Occipital lobe (tissue), 1 donor: ENCODE measurements at regions not wholly inside any gene's neighbourhood (a gene's known extent, or its start where the extent isn't known, plus 50 kb on each side); places are given as distances from the start of the nearest gene placed in this dataset.

Experiments used
- DNase-seq: peaks from one replicate; lab custom pipeline; 2025; lab: John Stamatoyannopoulos, UW

DNA sequence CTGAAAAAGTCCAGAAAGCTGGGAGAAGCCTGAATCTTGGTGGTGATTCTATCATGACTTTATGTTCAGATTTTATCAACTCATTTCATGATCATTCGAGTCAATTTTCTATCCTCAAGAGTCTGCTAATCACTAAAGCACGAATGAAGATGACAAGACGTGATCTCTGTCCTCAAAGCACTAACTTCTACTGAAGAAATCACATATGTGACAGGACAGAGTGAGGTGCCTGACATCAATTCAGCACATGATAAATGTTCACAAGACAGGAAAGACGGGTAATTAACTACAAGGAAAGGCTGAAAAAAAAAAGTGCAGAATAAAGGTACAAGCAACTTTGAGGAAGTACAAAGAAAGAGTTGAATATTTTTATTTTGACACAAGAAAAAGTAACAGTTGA is 487.1 kb downstream of the EFNB2 start:
- DNase-seq: no peak

DNA sequence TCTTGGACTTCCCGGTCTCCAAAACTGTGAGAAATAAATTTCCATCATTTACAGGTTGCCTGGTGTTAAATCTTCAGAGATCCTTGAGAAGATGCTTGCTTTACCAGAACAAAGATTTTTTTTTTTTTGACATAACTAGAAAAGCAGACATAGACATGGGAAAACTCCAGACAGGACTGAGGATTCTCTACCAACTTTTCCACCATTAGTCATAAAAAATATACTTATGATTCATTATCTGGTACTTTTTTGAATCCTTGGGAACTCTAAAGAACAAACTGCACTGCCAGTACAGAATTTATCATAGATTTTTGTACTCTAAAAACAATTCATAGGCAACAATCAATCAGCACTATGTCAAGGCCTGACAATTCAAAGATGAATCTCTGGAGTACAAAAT is 487.6 kb downstream of the EFNB2 start:
- no peak for DNase-seq

DNA sequence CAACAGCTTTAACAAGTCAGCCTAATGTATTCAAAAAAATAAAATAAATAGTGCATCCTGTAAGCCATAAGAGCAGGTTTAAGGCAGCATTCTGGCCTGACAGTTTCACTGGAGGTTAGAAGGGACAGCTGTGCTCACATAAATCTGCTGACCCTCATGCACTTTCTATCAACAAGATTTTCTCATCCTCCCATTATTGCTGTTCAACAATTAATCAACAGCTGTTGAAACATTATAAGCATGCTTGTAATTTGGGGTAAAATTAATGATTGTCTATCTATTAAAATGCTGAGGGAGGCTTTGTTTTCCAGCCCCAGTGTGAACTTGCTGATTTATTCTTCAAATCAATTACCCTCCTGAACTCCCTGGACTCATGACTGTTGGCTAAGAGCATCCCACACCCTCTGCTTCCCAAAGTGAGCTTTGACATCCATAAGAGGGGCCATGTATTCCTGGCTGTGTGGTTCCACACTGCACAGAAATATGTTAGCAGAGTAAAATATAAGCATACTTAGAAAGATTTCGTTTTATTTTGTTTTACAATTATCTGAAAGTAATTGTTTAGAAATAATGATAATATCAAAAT is 492.4 kb downstream of the EFNB2 start:
- DNase-seq: no peak

DNA sequence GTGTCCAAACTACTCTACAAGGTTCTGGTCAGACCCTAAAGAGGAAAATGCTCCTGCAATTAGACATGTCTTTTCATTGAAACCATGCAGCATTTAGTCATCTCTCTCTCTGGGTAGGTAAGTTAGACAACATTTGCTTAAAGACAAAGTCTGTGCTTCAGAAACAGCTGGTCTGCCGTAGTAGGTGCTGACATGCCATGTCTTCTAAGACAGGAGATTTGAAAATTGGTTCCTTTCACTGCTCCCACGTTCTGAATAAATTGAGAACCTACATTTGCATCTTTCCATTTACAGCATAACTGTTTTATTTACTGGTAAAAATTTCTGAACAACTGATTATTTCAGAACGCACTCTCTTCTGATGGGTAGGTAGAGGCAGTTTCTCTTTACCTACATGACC is 494.0 kb downstream of the EFNB2 start:
- DNase-seq: no peak

DNA sequence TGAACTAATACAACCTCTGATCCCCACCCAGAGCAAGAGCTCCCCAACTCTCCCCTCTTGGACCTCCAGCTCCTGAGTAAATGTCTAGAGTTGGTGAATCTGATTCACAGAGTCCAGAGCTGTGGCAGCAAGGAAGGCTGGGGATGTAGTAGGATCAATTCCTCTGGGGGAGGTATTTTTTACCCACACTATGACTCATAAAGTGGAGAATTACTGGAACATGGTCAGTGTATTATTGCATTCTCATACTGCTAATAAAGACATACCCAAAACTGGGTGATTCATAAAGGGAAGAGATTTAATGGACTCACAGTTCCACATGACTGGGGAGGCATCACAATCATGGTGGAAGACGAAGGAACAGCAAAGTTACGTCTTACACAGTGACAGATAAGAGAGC is 496.7 kb downstream of the EFNB2 start:
- no peak for DNase-seq

DNA sequence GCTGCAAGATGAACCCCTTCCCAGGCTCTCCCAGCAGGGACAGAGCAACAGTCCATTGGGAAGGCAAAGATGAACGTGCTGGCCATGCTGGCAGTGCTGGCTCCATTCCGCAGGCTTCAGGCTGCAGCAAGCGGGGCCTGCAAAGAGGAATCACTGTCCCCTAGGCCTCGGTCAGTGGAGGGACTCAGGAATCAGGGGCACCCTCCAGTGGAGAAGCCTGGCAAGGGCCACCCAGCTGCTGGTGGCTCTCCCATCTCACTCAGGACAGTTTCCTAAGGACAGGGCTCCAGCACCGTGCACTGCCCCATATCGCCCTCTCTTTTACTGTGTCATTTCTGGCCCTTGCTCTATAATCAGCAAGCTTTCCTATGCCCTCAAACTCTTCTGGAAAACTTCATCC is 498.6 kb downstream of the EFNB2 start:
- DNase-seq: no peak

DNA sequence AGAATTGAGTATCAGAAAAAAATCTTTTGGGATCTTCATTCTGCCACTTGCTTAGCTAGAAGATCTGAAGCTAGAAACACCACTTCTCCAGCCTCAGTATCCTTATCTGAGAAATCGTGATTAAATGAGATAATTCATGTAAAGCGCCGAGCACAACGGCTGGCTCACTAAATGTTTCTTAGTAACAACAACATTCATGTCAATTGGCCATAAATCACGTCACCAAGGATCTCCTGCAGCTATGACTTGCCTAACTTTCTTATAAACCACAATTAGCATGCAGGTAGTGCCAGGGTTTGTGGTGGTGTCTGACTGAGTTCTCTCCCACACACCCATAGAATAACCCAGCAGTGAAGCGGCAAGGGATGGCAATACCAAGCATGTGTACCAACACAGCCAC is 501.3 kb downstream of the EFNB2 start:
- no peak for DNase-seq

DNA sequence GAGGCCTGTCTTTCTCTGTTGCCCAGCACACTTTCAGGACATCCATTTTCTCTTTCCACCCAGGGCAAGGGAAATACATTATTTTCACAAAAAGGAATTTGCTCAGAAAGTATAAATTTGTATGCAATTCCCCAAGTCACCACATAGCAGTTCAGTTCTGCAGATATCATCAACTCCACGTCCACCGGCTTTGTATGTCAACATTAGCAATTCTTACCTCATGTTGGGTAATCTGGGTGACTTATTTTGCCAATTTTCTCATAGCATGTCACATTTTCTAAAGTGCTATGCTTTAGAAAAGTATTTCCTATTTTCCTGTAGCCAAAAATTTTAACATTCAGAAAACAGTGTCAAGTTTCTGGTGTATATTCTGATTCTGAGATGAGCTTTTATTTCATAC is 501.8 kb downstream of the EFNB2 start:
- no peak for DNase-seq

DNA sequence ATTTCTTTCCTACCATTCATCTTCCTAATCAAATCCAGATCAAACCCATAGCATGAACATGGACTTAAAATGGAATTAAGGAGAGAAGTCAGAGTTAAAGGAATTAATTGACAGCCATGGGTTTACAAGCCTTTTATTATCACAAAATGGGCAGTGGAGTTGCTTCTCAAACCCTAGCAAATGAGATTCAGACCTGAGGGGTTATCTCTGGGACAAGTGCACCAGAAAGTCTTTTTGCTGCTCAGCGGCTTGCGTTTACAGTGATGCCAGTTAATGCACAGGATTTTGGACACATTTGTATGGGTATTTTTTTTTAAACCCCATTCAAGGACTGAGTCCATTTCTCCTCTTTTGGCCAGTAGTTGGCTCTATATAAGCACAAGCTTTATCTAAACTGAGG is 503.0 kb downstream of the EFNB2 start:
- no peak for DNase-seq

DNA sequence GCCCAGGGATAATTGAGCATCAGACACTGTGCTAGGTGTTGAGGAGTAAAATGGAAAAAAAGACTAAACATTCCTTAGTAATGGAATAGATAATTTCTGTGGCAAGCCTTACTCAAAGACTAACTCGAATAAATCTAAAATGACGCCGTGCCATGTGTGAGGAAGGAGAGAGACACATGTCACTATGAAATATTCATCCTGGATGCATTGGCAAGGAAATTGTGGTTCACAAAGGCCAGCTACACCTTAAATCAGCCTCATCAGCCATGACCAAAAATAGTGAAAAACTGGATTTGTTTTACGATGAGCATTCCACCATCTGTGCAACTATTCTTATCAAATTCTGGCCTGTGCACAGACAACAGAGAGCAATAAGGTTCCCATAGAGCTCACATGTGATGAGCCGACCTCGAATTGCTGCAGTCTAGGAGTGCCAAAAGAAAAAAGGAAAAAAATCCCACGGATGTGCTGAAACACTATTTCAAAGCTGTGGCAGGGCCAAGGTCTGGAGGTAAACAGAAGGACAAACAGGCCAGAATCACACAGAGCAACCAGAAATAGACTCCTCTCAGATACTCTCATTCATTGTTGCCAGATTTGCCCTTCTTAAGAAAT is 505.7 kb downstream of the EFNB2 start:
- no peak for DNase-seq

DNA sequence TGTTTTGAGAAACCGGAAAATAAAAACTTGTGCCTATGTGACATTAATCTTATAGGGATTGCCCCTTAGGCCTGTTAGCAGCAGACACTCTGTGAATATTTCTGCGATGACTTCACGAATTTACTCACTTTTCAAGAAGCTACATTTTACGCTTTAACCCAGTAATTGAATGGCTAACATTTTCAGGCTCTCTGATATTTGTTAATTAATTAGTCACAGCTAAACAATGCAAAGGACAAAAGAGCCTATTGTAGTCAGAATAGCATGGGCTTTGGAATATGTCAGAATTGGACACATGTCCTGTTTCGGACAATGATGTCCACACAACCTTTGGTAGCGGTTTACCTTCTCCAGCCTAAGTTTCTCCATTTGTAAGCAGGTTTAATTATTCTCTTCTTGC is 506.6 kb downstream of the EFNB2 start:
- DNase-seq: no peak

DNA sequence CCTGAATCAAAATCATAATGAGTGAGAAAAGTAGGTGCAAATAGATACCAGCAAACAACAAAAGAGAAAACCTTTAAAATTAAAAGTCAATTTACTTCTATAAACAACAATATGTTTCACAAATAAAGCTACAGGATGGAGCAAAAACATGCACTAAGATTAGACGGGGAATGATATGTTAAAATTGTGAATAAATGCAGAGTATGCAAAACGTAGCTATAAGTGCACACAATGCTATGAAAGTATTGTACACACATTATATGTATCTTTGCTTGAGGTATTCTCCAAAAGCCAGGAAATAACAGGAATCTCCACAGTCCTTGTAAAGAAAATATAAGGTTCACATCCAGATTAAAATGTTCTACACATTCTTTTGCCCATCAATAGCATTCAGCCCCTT is 523.9 kb downstream of the EFNB2 start:
- no peak for DNase-seq

DNA sequence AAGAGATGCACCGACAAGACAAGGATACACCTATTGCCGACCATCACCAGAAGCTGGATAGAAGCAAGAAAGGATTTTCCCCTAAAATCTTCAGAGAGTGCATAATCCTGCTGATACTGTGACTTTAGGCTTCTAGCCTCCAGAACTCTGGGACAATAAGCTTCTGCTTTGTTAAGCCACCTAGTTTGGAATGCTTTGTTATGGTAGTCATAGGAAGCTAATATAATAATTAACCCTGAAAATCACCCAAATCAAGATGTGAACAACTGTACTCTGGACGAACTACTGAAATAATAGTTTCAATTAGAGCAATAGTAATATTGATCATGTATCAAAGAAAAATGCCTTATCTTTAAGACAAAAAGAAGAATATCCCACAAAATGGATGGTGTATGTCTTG is 524.6 kb downstream of the EFNB2 start:
- no peak for DNase-seq

DNA sequence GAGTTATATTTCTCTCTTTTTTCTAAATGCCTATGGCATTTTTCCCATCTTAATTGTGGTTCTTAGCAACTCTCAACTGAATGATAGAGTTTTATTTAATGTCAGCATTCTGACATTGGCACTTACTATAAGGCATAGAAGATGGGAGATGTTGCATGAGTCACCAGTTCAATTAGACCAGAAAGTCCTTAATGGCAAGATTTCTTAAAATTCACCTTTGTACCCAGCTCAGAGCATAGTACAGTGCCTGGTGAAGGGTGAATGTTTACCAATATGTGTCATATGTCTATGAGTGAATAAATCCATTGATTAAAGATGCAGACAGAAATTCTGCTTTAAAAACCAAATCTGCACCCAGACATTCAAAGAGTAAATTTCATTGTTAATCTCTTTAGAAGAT is 526.9 kb downstream of the EFNB2 start:
- DNase-seq: no peak

DNA sequence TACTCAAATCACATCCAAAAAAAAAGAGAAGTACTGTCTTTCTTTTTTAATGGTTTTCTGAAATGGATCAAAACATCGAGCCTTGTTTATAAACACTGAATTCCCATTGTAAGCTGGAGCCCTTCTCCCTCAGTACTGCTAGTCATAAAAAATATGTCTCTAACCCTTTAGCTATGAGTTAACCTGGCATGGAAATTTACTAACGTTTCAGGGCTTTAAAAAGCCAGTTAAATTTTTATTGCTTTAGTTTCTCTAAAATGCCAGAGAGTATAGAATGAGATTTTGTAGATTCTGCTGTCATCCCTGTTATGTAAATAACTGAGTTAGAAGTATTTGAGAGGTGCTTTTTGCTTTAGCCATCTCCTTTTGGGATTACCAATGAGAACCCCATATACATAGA is 528.3 kb downstream of the EFNB2 start:
- DNase-seq: no peak

DNA sequence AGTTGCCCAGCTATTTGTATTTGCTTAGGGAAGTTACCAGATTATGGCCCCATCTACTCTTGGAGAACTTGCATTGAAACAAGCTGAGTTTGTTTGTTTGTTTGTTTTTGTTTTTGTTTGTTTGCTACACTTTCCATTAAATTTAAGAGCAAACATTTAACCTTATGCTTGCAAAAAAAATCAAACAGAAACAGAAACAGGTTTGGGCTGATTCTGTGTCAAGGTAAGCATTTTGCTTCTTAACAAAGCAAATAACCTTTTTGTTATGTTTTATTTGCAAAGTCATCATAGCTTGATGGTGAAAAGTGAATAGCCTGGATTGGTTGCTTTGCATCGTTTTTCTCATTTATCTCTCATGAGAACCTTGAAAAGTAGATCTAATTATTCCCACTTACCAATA is 531.8 kb downstream of the EFNB2 start:
- no peak for DNase-seq

DNA sequence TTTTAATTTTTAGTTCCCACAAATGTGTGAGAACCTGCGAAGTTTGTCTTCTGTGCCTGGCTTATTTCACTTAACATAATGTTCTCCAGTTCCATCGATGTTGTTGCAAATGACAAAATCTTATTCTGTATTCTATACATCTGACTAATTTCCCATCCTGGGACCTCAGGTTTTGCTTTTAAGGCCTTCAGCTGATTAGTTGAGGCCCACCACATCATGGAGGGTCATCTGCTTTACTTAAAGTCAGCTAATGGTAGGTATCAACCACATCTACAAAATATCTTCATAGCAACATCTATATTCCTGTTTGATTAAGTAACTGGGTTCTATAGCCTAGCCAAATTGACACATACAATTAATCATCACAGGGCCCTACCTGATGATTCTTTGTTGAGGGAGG is 534.0 kb downstream of the EFNB2 start:
- DNase-seq: no peak

DNA sequence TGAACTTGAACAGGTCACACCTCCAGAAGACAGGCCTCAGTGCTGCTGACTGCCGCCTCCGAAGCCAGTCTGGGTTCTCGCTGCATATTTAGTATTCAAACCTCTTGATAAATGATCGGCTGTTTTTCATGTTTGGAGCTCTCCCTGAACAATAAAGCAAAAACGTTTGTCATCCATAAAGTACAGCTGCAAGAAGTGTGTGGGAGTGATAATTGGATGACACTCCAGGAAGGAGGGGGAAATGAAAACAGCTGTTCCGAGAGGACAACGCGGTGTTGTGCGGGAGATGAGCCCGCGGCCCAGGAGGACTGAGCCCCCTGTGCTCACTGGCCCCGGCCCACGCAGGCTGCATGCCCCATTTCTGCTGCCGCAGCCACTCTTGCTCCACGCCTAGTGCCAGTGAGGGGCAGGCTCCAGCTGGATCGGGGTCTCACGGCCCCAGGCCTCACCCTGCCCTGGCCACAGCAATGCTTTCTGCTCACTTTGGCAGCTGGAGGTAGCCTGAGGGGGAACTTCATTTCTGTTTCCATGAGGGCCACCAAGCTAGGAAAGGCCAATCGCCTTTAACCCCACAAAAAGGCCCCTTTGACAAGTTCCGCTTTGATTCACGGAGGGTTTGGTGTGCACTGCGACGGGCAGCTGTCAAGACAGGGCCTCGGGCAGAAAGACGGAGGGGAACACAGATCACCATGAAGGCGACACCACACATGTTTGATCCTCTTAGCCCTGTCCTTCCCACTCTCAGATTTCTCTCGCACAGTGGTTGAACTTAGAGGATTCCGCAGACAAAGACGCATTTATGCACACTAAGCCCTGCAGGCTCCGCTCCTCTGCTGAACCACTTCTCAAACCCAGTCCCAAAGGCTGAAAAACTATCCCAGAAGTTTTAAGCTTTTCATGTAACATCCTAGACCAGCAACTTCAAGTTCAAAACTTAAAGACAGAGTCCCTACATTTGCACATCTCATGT is 537.6 kb downstream of the EFNB2 start:
- DNase-seq: no peak

DNA sequence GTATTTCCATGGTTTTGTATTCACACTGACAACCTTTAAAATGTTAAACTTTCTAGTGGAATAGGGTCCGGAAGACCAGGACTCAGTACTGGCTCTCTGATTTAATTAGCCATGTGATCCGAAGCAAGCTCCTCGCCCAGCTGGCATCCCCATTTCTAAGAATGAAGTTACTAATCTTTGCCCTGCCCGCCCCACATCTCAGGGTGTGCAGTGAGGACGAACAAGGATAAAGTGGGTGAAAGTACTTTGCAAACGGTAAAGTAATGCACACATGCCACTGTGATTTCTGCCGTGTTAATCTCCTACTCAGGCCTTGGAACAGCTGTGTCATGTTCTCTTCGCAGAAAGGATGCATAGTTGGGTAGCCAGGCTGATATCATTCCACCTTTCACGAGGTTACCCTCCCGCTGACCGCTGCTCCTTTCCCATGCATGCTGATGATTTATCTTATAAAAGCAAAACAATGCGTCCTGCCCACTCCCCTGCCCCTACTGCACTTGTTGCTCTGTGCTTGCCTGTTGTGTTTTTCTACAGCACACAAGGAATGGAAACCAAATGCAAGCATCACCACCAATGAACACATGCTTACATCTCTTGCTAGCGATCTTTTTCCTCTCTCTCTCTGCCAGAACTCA is 539.0 kb downstream of the EFNB2 start:
- no peak for DNase-seq

DNA sequence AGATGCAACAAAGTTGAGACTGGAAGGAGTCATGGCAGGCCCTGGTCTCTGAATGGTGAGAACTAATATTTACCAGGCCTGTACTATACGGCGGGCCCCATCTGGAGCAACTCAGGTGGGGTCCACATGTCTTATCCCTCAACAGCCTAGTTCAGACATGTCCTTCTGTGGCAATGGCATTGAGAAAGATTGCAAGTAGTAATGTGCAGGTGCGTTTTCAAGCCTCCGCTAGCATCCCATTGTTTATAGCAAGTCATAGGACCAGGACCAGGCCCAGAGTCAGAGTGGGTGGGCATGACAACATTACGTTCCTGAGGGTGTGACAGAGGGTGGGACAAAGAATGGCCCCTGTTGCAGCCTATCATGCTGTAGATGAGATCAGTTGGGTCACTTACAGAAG is 541.1 kb downstream of the EFNB2 start:
- DNase-seq: no peak

DNA sequence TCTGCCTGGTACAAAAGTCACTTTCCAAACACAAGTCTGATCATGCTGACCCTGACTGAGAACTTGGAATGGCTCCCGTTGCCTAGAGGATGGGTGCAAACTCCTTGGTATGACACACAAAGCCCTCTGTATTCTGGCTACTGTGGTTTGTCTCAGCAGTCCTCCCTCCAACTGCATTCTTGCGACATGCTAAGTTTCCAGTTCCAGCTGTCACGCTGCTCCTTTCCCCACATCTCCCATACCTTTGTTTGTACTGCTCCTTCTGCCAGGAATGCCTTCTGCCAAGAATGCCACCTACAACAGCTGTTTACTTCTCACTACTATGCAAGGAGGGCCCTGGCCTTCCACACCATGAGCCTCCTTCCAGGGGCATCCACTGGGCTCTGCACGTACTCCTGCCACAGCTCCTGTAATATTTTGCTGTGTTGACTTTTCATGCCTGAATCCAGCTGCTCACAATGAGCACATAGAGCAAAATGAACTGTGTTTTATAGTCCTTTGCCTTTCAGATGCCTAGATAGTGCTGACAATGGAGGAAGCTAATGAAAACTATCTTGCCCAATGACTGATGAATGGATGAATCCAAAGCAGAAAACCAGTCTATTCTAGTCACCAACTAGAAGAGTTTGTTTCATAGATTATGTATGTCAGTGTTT is 543.7 kb downstream of the EFNB2 start:
- no peak for DNase-seq

DNA sequence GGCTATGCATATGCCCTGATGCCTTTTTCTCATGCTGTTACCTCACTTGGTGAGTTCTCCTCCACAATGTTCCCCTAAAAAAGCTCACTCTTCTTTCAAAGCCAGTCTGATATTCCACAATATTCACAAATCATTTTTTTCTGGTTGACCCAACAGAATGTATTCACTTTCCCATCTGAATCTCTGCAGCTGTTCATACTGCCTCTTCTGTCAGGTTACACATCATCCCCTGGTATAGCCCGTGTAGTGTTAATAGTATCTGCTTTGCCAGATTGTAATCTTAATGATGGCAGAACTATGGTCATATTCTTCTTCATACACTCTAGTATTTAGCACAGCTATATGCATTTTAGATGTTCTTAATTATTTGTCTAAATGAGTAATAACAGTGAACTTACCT is 544.3 kb downstream of the EFNB2 start:
- no peak for DNase-seq
